ENCODE measurements at regions not wholly inside any gene's neighbourhood (a gene's known extent, or its start where the extent isn't known, plus 50 kb on each side); places are given as distances from the start of the nearest gene placed in this dataset.

DNA sequence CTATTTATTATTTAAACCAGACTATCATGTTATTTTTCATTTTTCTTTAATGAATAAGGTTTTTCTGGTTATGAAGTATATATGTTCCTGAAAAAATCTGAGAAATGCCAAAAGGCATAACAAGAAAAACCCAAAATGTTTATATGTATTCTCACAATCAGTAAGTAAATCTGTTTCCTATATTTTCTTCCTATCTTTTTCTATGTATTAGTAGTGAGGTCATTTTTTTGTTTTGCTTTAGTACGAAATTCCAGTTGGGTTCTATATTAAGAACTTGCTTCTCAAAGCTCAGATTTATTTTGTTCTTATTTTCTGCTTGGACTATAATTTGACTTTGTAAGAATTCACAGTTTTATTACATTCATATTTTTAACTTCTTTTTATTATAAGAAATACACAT lies 287.5 kb upstream of the NFE2L3 start:
- H4K20me1 ChIP-seq (ENCODE audit: control insufficient read depth, insufficient read depth, low read length, poor library complexity, severe bottlenecking): no peaks in the 10 kb centered on the region
- peaks cover 3% of the 10 kb centered on the region for H3K4me1 Mint-ChIP-seq
- intact Hi-C loops (cut with micrococcal nuclease): loop anchor here (5.0 to 10.0 kb wide), 2 partner anchors 990 to 1233 kb away; partner anchors contain the start of gene HOXA1
- no peaks in the 10 kb centered on the region for H3K9me3 Mint-ChIP-seq (ENCODE audit: insufficient read depth)
- H3K36me3 ChIP-seq (replicated peaks in 1 of 2; ENCODE audit: control extremely low read depth in 1 of 2, control insufficient read depth in 1 of 2, extremely low read depth in 1 of 2, insufficient read depth in 2 of 2, low read length in 1 of 2): no peaks in the 10 kb centered on the region
- H3K9ac ChIP-seq (ENCODE audit: low read length): no peak overlapping the region
- WGBS (ENCODE audit: insufficient coverage): no CpG with 5 or more reads among the region's 1 CpG
- H3K9me3 ChIP-seq (ENCODE audit: control extremely low read depth in 1 of 3, control insufficient read depth in 2 of 3, insufficient read depth in 1 of 3, low read length in 2 of 3): peaks cover 5 to 27% (median 23%) of the 10 kb centered on the region in 3 donors
- H3K4me3 ChIP-seq (ENCODE audit: control extremely low read depth in 1 of 5, extremely low read depth in 1 of 5, insufficient read depth in 1 of 5, low read depth in 2 of 5, low read length in 4 of 5): no peak overlapping the region
- peaks cover 12 to 29% of the 10 kb centered on the region in 2 donors for H3K4me1 ChIP-seq (ENCODE audit: control insufficient read depth in 2 of 2, insufficient read depth in 2 of 2, low read length in 2 of 2)
- no peaks in the 10 kb centered on the region for H3K79me2 ChIP-seq (ENCODE audit: control insufficient read depth, insufficient read depth, low read length)
- no peak overlapping the region for H2AFZ ChIP-seq (ENCODE audit: insufficient read depth, low read depth, low read length, poor library complexity, severe bottlenecking)
- peaks cover 68% of the 10 kb centered on the region for H3K27me3 Mint-ChIP-seq
- H3K27ac ChIP-seq (ENCODE audit: low read length in 2 of 2): no peak overlapping the region
- no peak for TF ChIP-seq EZH2 (IDR thresholded peaks at IDR 0.05; ENCODE audit: borderline replicate concordance, insufficient read depth, low read depth, low read length, poor library complexity, severe bottlenecking)
- no peak for TF ChIP-seq CTCF (IDR thresholded peaks at IDR 0.05)
- DNase-seq (no peak), ATAC-seq (ENCODE audit: low read depth) (no peak)
- H3K27ac Mint-ChIP-seq: no peak overlapping the region
- no peak overlapping the region for H3K4me3 Mint-ChIP-seq
- peaks cover 5 to 91% (median 73%) of the 10 kb centered on the region in 4 experiments for H3K27me3 ChIP-seq (replicated peaks in 1 of 4; ENCODE audit: control extremely low read depth in 1 of 4, control insufficient read depth in 3 of 4, insufficient read depth in 4 of 4, low read length in 3 of 4)
- H3K4me2 ChIP-seq (replicated peaks; ENCODE audit: low read depth, low read length, poor library complexity, severe bottlenecking): no peak overlapping the region
- POLR2A ChIA-PET: no interaction called here
- CTCF ChIA-PET: interaction anchor here (1.1 to 2.2 kb wide), 3 partner anchors 28 to 1297 kb away, joined by 3 to 10 read pairs (median 4); no protein-coding TSS in a partner anchor

DNA sequence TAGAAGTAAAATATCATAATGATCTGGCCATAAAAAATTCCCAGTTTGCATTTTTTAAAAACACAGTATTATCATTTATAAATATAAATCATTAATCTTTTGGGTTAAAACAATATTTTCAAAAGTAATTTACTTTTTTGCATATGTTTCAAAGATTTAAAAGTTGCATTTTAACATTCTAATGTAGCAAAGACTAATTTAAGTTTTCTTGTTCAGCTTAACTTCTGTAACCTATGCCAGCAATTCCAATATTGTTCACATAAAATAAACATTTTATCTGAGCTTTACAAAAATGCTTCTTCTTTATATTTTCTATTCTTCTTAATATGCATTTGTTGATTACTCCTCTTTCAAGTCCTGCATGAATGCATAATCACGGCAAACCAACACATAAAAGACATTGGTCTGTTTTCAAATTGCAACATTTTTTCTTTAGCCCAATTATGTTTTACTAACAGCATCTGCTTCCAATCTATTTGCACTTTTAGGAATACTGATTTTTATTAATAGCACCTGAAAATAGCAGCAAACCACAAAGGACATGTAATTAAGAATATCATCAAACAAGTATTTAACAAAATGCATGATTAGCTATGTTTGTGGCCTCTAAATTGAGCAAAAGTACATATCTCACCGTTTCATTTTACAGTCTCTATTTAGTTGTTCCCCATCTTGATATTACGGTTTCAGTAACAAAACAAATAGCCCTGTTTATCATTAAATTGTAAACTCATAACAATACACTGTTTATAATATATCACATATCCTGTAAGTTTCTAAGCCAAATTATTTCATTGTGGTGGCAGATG lies 286.9 kb upstream of the NFE2L3 start:
- H3K9ac ChIP-seq (ENCODE audit: low read length): no peak overlapping the region
- no peaks in the 10 kb centered on the region for H3K79me2 ChIP-seq (ENCODE audit: control insufficient read depth, insufficient read depth, low read length)
- ChIA-PET CTCF (interaction anchor here (0.7 to 2.2 kb wide), 4 partner anchors 27 to 1296 kb away, joined by 3 to 10 read pairs (median 4); no protein-coding TSS in a partner anchor), POLR2A (no interaction called here)
- DNase-seq: no peak
- H3K9me3 Mint-ChIP-seq (ENCODE audit: insufficient read depth): no peaks in the 10 kb centered on the region
- peaks cover 3 to 23% (median 21%) of the 10 kb centered on the region in 3 donors for H3K9me3 ChIP-seq (ENCODE audit: control extremely low read depth in 1 of 3, control insufficient read depth in 2 of 3, insufficient read depth in 1 of 3, low read length in 2 of 3)
- WGBS (ENCODE audit: insufficient coverage): no CpG with 5 or more reads among the region's 3 CpGs
- H4K20me1 ChIP-seq (ENCODE audit: control insufficient read depth, insufficient read depth, low read length, poor library complexity, severe bottlenecking): no peaks in the 10 kb centered on the region
- H3K27me3 ChIP-seq (replicated peaks in 1 of 4; ENCODE audit: control extremely low read depth in 1 of 4, control insufficient read depth in 3 of 4, insufficient read depth in 4 of 4, low read length in 3 of 4): peaks cover 5 to 90% (median 69%) of the 10 kb centered on the region in 4 experiments
- intact Hi-C loops (cut with micrococcal nuclease): loop anchor here (5.0 to 10.0 kb wide), 2 partner anchors 990 to 1232 kb away; partner anchors contain the start of gene HOXA1
- H3K27ac Mint-ChIP-seq: no peak overlapping the region
- H2AFZ ChIP-seq (ENCODE audit: insufficient read depth, low read depth, low read length, poor library complexity, severe bottlenecking): no peak overlapping the region
- ATAC-seq (ENCODE audit: low read depth): no peak
- TF ChIP-seq EZH2 (IDR thresholded peaks at IDR 0.05; ENCODE audit: borderline replicate concordance, insufficient read depth, low read depth, low read length, poor library complexity, severe bottlenecking): no peak
- no peak for TF ChIP-seq CTCF (IDR thresholded peaks at IDR 0.05)
- peaks cover 75% of the 10 kb centered on the region for H3K27me3 Mint-ChIP-seq
- no peaks in the 10 kb centered on the region for H3K36me3 ChIP-seq (replicated peaks in 1 of 2; ENCODE audit: control extremely low read depth in 1 of 2, control insufficient read depth in 1 of 2, extremely low read depth in 1 of 2, insufficient read depth in 2 of 2, low read length in 1 of 2)
- no peak overlapping the region for H3K4me2 ChIP-seq (replicated peaks; ENCODE audit: low read depth, low read length, poor library complexity, severe bottlenecking)
- H3K4me1 ChIP-seq (ENCODE audit: control insufficient read depth in 2 of 2, insufficient read depth in 2 of 2, low read length in 2 of 2): peaks cover 12 to 24% of the 10 kb centered on the region in 2 donors
- H3K4me1 Mint-ChIP-seq: peaks cover 3% of the 10 kb centered on the region
- H3K27ac ChIP-seq (ENCODE audit: low read length in 2 of 2): no peak overlapping the region
- H3K4me3 Mint-ChIP-seq: no peak overlapping the region
- H3K4me3 ChIP-seq (ENCODE audit: control extremely low read depth in 1 of 5, extremely low read depth in 1 of 5, insufficient read depth in 1 of 5, low read depth in 2 of 5, low read length in 4 of 5): no peak overlapping the region
